HEK293 (cell line): ENCODE measurements at regions not wholly inside any gene's neighbourhood (a gene's known extent, or its start where the extent isn't known, plus 50 kb on each side); places are given as distances from the start of the nearest gene placed in this dataset.

Experiments
- CTCF ChIA-PET: fragments of 350-600 bp; formaldehyde crosslinking; extraction: SDS; loops from one replicate; lab custom pipeline; 2021; ENCODE audit warnings: antibody characterized with exemption; lab: Yijun Ruan, JAX
- POLR2A ChIA-PET: fragments of 300-600 bp; formaldehyde crosslinking; extraction: SDS; loops from one replicate; lab custom pipeline; 2020; ENCODE audit warnings: antibody characterized with exemption, inconsistent platforms; lab: Yijun Ruan, JAX
- H3K27ac ChIP-seq: fragments of 200-500 bp; sonication (Bioruptor generic); 2 replicates; pipeline ENCODE4 v1.5.1; 2014; ENCODE audit warnings: low read depth, low read length, control low read depth, inconsistent platforms; ENCODE audit errors: extremely low read depth
- H3K36me3 ChIP-seq, 2 experiments: fragments of 200-500 bp in 1 of 2; sonication (Bioruptor generic) in 1 of 2; 1 replicate in 1 of 2; 2 replicates in 1 of 2; pipeline ENCODE4 v1.5.1; 2014 to 2017; ENCODE audit warnings: inconsistent platforms in 2 of 2, low read length in 2 of 2; ENCODE audit not compliant: control insufficient read depth in 2 of 2, insufficient read depth in 1 of 2
- H3K4me1 ChIP-seq: fragments of 200-500 bp; sonication (Bioruptor generic); 2 replicates; pipeline ENCODE4 v1.5.1; 2014; ENCODE audit warnings: mild to moderate bottlenecking, low read length, inconsistent platforms; ENCODE audit not compliant: control insufficient read depth, insufficient read depth
- H3K4me3 ChIP-seq: 2 replicates; pipeline ENCODE4 v1.5.1; 2011; ENCODE audit warnings: low read depth, mild to moderate bottlenecking, control low read depth, low read length, moderate library complexity
- H3K9me3 ChIP-seq: fragments of 200-500 bp; sonication (Bioruptor generic); 2 replicates; pipeline ENCODE4 v1.5.1; 2014; ENCODE audit warnings: low read depth, low read length, inconsistent platforms; ENCODE audit not compliant: control insufficient read depth, insufficient read depth
- OSR2 ChIP-seq: fragments of 450-650 bp; formaldehyde crosslinking; IDR thresholded peaks from 2 replicates; pipeline ENCODE4 v1.5.1; 2016; ENCODE audit warnings: missing biosample characterization, missing genetic modification characterization
- PATZ1 ChIP-seq: fragments of 450-650 bp; formaldehyde crosslinking; IDR thresholded peaks from 2 replicates; pipeline ENCODE4 v1.5.1; 2016; ENCODE audit warnings: missing biosample characterization, missing genetic modification characterization
- PRDM1 ChIP-seq: fragments of 450-650 bp; formaldehyde crosslinking; IDR thresholded peaks from 2 replicates; pipeline ENCODE4; 2016; ENCODE audit warnings: missing biosample characterization, missing genetic modification characterization
- TCF7L2 ChIP-seq: IDR thresholded peaks from 2 replicates; pipeline ENCODE4 v1.6.1; 2011; ENCODE audit warnings: low read depth, mild to moderate bottlenecking, inconsistent platforms, low read length, moderate library complexity, borderline replicate concordance
- TSHZ1 ChIP-seq: fragments of 450-650 bp; formaldehyde crosslinking; IDR thresholded peaks from 2 replicates; pipeline ENCODE4 v1.5.1; 2016; ENCODE audit warnings: missing biosample characterization, missing genetic modification characterization, borderline replicate concordance
- ZBTB1 ChIP-seq: fragments of 450-650 bp; formaldehyde crosslinking; IDR thresholded peaks from 2 replicates; pipeline ENCODE4 v1.5.1; 2016; ENCODE audit warnings: missing biosample characterization, missing genetic modification characterization
- ZBTB20 ChIP-seq: fragments of 450-650 bp; formaldehyde crosslinking; IDR thresholded peaks from 2 replicates; pipeline ENCODE4 v1.5.1; 2016; ENCODE audit warnings: missing biosample characterization, missing genetic modification characterization
- ZNF140 ChIP-seq: fragments of 450-650 bp; formaldehyde crosslinking; IDR thresholded peaks from 2 replicates; pipeline ENCODE4 v1.5.1; 2016; ENCODE audit warnings: missing biosample characterization, missing genetic modification characterization
- ZNF169 ChIP-seq: fragments of 450-650 bp; formaldehyde crosslinking; IDR thresholded peaks from 2 replicates; pipeline ENCODE4 v1.5.1; 2016; ENCODE audit warnings: missing biosample characterization, missing genetic modification characterization
- ZNF214 ChIP-seq: fragments of 450-650 bp; formaldehyde crosslinking; IDR thresholded peaks from 2 replicates; pipeline ENCODE4 v1.5.1; 2017; ENCODE audit warnings: missing biosample characterization, mild to moderate bottlenecking, missing genetic modification characterization, borderline replicate concordance
- ZNF248 ChIP-seq: fragments of 450-650 bp; formaldehyde crosslinking; IDR thresholded peaks from 2 replicates; pipeline ENCODE4 v1.5.1; 2017; ENCODE audit warnings: missing biosample characterization, missing genetic modification characterization
- ZNF280C ChIP-seq: fragments of 450-650 bp; formaldehyde crosslinking; IDR thresholded peaks from 2 replicates; pipeline ENCODE4 v1.5.1; 2016; ENCODE audit warnings: missing biosample characterization, missing genetic modification characterization
- ZNF341 ChIP-seq: fragments of 450-650 bp; formaldehyde crosslinking; IDR thresholded peaks from 2 replicates; pipeline ENCODE4; 2016; ENCODE audit warnings: low read depth, missing biosample characterization, missing genetic modification characterization
- ZNF394 ChIP-seq: fragments of 450-650 bp; formaldehyde crosslinking; IDR thresholded peaks from 2 replicates; pipeline ENCODE4 v1.5.1; 2016; ENCODE audit warnings: missing biosample characterization, missing genetic modification characterization, mild to moderate bottlenecking, moderate library complexity, borderline replicate concordance
- ZNF433 ChIP-seq: fragments of 450-650 bp; formaldehyde crosslinking; IDR thresholded peaks from 2 replicates; pipeline ENCODE4 v1.5.1; 2016; ENCODE audit warnings: missing biosample characterization, missing genetic modification characterization, low read depth
- ZNF548 ChIP-seq: fragments of 450-650 bp; formaldehyde crosslinking; IDR thresholded peaks from 2 replicates; pipeline ENCODE4 v1.5.1; 2016; ENCODE audit warnings: missing biosample characterization, missing genetic modification characterization
- ZNF558 ChIP-seq: fragments of 450-650 bp; formaldehyde crosslinking; IDR thresholded peaks from 2 replicates; pipeline ENCODE4 v1.5.1; 2016; ENCODE audit warnings: missing biosample characterization, missing genetic modification characterization
- ZNF600 ChIP-seq: fragments of 450-650 bp; formaldehyde crosslinking; IDR thresholded peaks from 2 replicates; pipeline ENCODE4 v1.5.1; 2016; ENCODE audit warnings: missing biosample characterization, missing genetic modification characterization
- ZNF610 ChIP-seq: fragments of 450-650 bp; formaldehyde crosslinking; IDR thresholded peaks from 2 replicates; pipeline ENCODE4 v1.5.1; 2016; ENCODE audit warnings: missing biosample characterization, missing genetic modification characterization, borderline replicate concordance
- ZNF623 ChIP-seq: fragments of 450-650 bp; formaldehyde crosslinking; IDR thresholded peaks from 2 replicates; pipeline ENCODE4 v1.5.1; 2016; ENCODE audit warnings: missing biosample characterization, missing genetic modification characterization
- ZNF660 ChIP-seq: fragments of 450-650 bp; IDR thresholded peaks from 2 replicates; pipeline ENCODE4 v1.5.1; 2018; ENCODE audit warnings: missing biosample characterization, mild to moderate bottlenecking, missing genetic modification characterization
- ZNF670 ChIP-seq: fragments of 450-650 bp; formaldehyde crosslinking; IDR thresholded peaks from 2 replicates; pipeline ENCODE4 v1.5.1; 2016; ENCODE audit warnings: missing biosample characterization, missing genetic modification characterization, low read depth
- ZNF701 ChIP-seq: fragments of 450-650 bp; formaldehyde crosslinking; IDR thresholded peaks from 2 replicates; pipeline ENCODE4 v1.5.1; 2016; ENCODE audit warnings: missing biosample characterization, missing genetic modification characterization
- ZNF792 ChIP-seq: fragments of 450-650 bp; formaldehyde crosslinking; IDR thresholded peaks from 2 replicates; pipeline ENCODE4 v1.5.1; 2016; ENCODE audit warnings: missing biosample characterization, missing genetic modification characterization

- H3K27ac ChIP-seq: no peak overlapping the region
- no peaks in the 10 kb centered on the region for H3K36me3 ChIP-seq
- ChIA-PET POLR2A (no interaction called here), CTCF (no interaction called here)
- H3K9me3 ChIP-seq: no peaks in the 10 kb centered on the region
- no peak overlapping the region for H3K4me3 ChIP-seq
- H3K4me1 ChIP-seq: no peaks in the 10 kb centered on the region
- TF ChIP-seq ZNF660 (tag by site-specific recombination) (no peak), ZNF341 (tag by site-specific recombination) (no peak), ZBTB1 (no peak), ZNF140 (no peak), ZNF600 (tag by site-specific recombination) (no peak), ZBTB20 (tag by site-specific recombination) (no peak), ZNF548 (no peak), TCF7L2 (no peak), ZNF670 (tag by site-specific recombination) (no peak), ZNF394 (tag by site-specific recombination) (no peak), OSR2 (no peak), ZNF610 (no peak), PRDM1 (tag by site-specific recombination) (no peak), ZNF280C (no peak)
Measured at GRCh38 chr3:81382470-81382869, 379.0 kb downstream of the GBE1 start.

- no peak overlapping the region for H3K4me3 ChIP-seq
- TF ChIP-seq ZNF623 (tag by site-specific recombination) (no peak), PATZ1 (tag by site-specific recombination) (no peak), TSHZ1 (tag by site-specific recombination) (no peak), ZNF214 (tag by site-specific recombination) (no peak), ZNF701 (tag by site-specific recombination) (no peak), ZNF558 (tag by site-specific recombination) (no peak), ZNF433 (tag by site-specific recombination) (no peak), ZNF610 (no peak), ZNF169 (tag by site-specific recombination) (no peak), ZNF792 (tag by site-specific recombination) (no peak), ZNF248 (tag by site-specific recombination) (no peak), ZNF670 (tag by site-specific recombination) (no peak)
- no peaks in the 10 kb centered on the region for H3K4me1 ChIP-seq
- CTCF ChIA-PET: no interaction called here
- no peaks in the 10 kb centered on the region for H3K36me3 ChIP-seq
- H3K27ac ChIP-seq: no peak overlapping the region
- POLR2A ChIA-PET: no interaction called here
- H3K9me3 ChIP-seq: no peaks in the 10 kb centered on the region
Measured at GRCh38 chr3:81380234-81380633, 381.2 kb downstream of the GBE1 start.
